ENCODE measurements at regions not wholly inside any gene's neighbourhood (a gene's known extent, or its start where the extent isn't known, plus 50 kb on each side); places are given as distances from the start of the nearest gene placed in this dataset.
A peak's percentile ranks its signal among the peaks of the same experiment; 100 is the strongest.

DNA sequence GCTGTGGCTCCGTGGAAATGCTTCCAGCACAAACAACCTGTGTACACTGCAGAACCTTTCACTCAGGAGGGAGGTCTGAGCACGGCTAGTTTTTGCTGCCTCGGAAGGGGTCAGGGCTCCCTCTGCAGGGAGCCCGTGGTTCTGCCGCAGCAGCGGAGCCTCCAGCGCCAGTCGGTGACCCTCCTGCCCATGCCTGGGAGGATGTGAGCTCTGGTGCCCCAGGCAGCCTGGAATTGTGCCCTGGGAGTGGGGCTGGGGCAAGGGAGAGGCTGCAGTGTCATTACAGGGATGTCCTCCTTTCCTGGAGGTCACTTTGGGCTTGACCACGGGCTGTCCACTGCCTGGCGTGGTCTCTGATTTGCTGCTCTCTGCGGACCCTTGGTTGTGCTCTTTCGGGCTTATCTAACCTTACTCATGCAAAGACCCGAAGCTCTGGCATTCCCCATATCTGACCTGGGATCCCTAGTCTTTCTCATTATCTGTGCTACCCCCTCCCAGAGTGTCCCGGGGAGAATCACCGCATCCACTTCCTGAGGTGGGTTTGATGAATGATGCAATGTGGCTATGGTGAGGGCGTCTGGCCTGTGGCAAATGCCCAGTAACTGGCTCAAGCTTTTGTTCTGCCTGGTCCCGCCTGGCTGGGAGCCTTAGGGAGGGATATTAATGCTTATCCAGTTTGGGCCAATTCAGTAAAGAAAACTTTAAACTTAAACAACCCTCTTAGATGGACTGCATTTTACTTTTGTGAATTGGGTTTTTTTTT, 59.6 kb upstream of the TAGAP start:
- H3K4me2 ChIP-seq (ENCODE audit: low read length): peak overlapping the region; percentile 93
- H3K4me1 ChIP-seq (ENCODE audit: insufficient read depth, low read length, poor library complexity, severe bottlenecking): peaks cover 89% of the 10 kb centered on the region
- no peaks in the 10 kb centered on the region for H3K9me3 ChIP-seq (ENCODE audit: low read length)
- intact Hi-C loops (cut with micrococcal nuclease; ENCODE audit: unreplicated experiment): loop anchor here (1.0 to 5.0 kb wide), 4 partner anchors 30 to 402 kb away; no protein-coding TSS in a partner anchor
- H3K9me2 ChIP-seq (ENCODE audit: insufficient read depth, low read length): no peaks in the 10 kb centered on the region
- H3K36me3 ChIP-seq (ENCODE audit: insufficient read depth, low read length): no peaks in the 10 kb centered on the region
- no peaks in the 10 kb centered on the region for H4K20me1 ChIP-seq (ENCODE audit: insufficient read depth, low read length)
- no TSS peak for BruUV-seq (replicated peaks)
- peak overlapping the region; percentile 97 for H3K27ac ChIP-seq (ENCODE audit: low read depth, low read length, poor library complexity, severe bottlenecking)
- H3K4me3 ChIP-seq (ENCODE audit: low read depth, low read length, poor library complexity, severe bottlenecking): peak overlapping the region; percentile 44
- peak overlapping the region; percentile 70; the same call in 1 of the 2 replicates for H2AFZ ChIP-seq (ENCODE audit: low read length)
- H3K79me2 ChIP-seq (ENCODE audit: insufficient read depth, low read depth, low read length): no peaks in the 10 kb centered on the region
- TF ChIP-seq, protein P1, sequence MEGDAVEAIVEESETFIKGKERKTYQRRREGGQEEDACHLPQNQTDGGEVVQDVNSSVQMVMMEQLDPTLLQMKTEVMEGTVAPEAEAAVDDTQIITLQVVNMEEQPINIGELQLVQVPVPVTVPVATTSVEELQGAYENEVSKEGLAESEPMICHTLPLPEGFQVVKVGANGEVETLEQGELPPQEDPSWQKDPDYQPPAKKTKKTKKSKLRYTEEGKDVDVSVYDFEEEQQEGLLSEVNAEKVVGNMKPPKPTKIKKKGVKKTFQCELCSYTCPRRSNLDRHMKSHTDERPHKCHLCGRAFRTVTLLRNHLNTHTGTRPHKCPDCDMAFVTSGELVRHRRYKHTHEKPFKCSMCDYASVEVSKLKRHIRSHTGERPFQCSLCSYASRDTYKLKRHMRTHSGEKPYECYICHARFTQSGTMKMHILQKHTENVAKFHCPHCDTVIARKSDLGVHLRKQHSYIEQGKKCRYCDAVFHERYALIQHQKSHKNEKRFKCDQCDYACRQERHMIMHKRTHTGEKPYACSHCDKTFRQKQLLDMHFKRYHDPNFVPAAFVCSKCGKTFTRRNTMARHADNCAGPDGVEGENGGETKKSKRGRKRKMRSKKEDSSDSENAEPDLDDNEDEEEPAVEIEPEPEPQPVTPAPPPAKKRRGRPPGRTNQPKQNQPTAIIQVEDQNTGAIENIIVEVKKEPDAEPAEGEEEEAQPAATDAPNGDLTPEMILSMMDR (conservative IDR thresholded peaks at IDR 0.05; ENCODE audit: low read length): peak; percentile 98
- no peak for TF ChIP-seq EZH2phosphoT487 (IDR thresholded peaks at IDR 0.05; ENCODE audit: borderline replicate concordance, low read depth, low read length)
- peak; percentile 91 for DNase-seq (ENCODE audit: low spot score)
- ChIA-PET CTCF (ENCODE audit: unreplicated experiment) (interaction anchor here (0.6 to 2.6 kb wide), 18 partner anchors 8 to 311 kb away, joined by 3 to 22 read pairs (median 5); partner anchors contain the start of gene TAGAP), POLR2A (interaction anchor here (0.7 to 10.8 kb wide), 17 partner anchors 9 to 104 kb away, joined by 3 to 116 read pairs (median 8); partner anchors contain the start of genes RSPH3 and TAGAP)

GRCh38 chr6:159103396-159104162, 58.8 kb upstream of the TAGAP start:
- no peaks in the 10 kb centered on the region for H3K36me3 ChIP-seq (ENCODE audit: insufficient read depth, low read length)
- H3K4me1 ChIP-seq (ENCODE audit: insufficient read depth, low read length, poor library complexity, severe bottlenecking): peaks cover 89% of the 10 kb centered on the region
- ChIA-PET POLR2A (interaction anchor here (0.7 to 10.8 kb wide), 15 partner anchors 9 to 102 kb away, joined by 3 to 116 read pairs (median 8); partner anchors contain the start of gene TAGAP), CTCF (ENCODE audit: unreplicated experiment) (interaction anchor here (0.6 to 2.6 kb wide), 15 partner anchors 9 to 311 kb away, joined by 3 to 22 read pairs (median 5); partner anchors contain the start of gene TAGAP)
- intact Hi-C loops (cut with micrococcal nuclease; ENCODE audit: unreplicated experiment): loop anchor here (1.0 to 5.0 kb wide), 4 partner anchors 31 to 401 kb away; no protein-coding TSS in a partner anchor
- no peaks in the 10 kb centered on the region for H4K20me1 ChIP-seq (ENCODE audit: insufficient read depth, low read length)
- H3K4me2 ChIP-seq (ENCODE audit: low read length): peak overlapping the region; percentile 93
- no TSS peak for BruUV-seq (replicated peaks)
- no peaks in the 10 kb centered on the region for H3K79me2 ChIP-seq (ENCODE audit: insufficient read depth, low read depth, low read length)
- DNase-seq (ENCODE audit: low spot score): no peak
- no peaks in the 10 kb centered on the region for H3K9me2 ChIP-seq (ENCODE audit: insufficient read depth, low read length)
- peak overlapping the region; percentile 70; the same call in 1 of the 2 replicates for H2AFZ ChIP-seq (ENCODE audit: low read length)
- no peaks in the 10 kb centered on the region for H3K9me3 ChIP-seq (ENCODE audit: low read length)
- peak overlapping the region; percentile 97 for H3K27ac ChIP-seq (ENCODE audit: low read depth, low read length, poor library complexity, severe bottlenecking)
- H3K4me3 ChIP-seq (ENCODE audit: low read depth, low read length, poor library complexity, severe bottlenecking): no peak overlapping the region
- TF ChIP-seq, protein P1 (conservative IDR thresholded peaks at IDR 0.05; ENCODE audit: low read length): no peak
- TF ChIP-seq EZH2phosphoT487 (IDR thresholded peaks at IDR 0.05; ENCODE audit: borderline replicate concordance, low read depth, low read length): no peak
